GM12872 (cell line): ENCODE measurements at regions not wholly inside any gene's neighbourhood (a gene's known extent, or its start where the extent isn't known, plus 50 kb on each side); places are given as distances from the start of the nearest gene placed in this dataset.
A peak's percentile ranks its signal among the peaks of the same experiment; 100 is the strongest.

Experiments
- CTCF ChIP-seq: IDR thresholded peaks from 3 replicates; pipeline ENCODE4 v1.5.1; 2011; ENCODE audit warnings: low read depth, mild to moderate bottlenecking, low read length, moderate library complexity; ENCODE audit not compliant: insufficient read depth

- TF ChIP-seq CTCF = no peak
These were observed 139.6 kb upstream of the FAM47C start for GRCh38 chrX:36868592-36868991.

- TF ChIP-seq CTCF = no peak
These were observed 138.7 kb upstream of the FAM47C start for GRCh38 chrX:36869457-36869856.

- no peak for TF ChIP-seq CTCF
These were observed 110.5 kb upstream of the FAM47C start for GRCh38 chrX:36897690-36898089.

GRCh38 chrX:36898301-36898700 lies 109.9 kb upstream of the FAM47C start:
- TF ChIP-seq CTCF = peak; percentile 43; the same call in 1 of the 3 replicates

- TF ChIP-seq CTCF = peak; percentile 30; the same call in 2 of the 3 replicates
These were observed 99.1 kb upstream of the FAM47C start for GRCh38 chrX:36908801-36909675.

- TF ChIP-seq CTCF = no peak
These were observed 98.5 kb upstream of the FAM47C start for GRCh38 chrX:36909676-36910030.

GRCh38 chrX:36913551-36913950 lies 94.6 kb upstream of the FAM47C start:
- TF ChIP-seq CTCF = no peak
